Ishikawa (cell line): ENCODE measurements at regions not wholly inside any gene's neighbourhood (a gene's known extent, or its start where the extent isn't known, plus 50 kb on each side); places are given as distances from the start of the nearest gene placed in this dataset.

Source experiments
- CEBPB ChIP-seq: IDR thresholded peaks from 2 replicates; pipeline ENCODE4 v1.6.1; 2012
- EP300 ChIP-seq: IDR thresholded peaks from 2 replicates; pipeline ENCODE4 v1.6.1; 2012; ENCODE audit warnings: borderline replicate concordance
- RAD21 ChIP-seq: IDR thresholded peaks from 2 replicates; pipeline ENCODE4 v1.6.1; 2012; ENCODE audit warnings: low read depth
- TF ChIP-seq, protein P1 (sequence below): IDR thresholded peaks from 2 replicates; pipeline ENCODE4 v1.6.1; 2012; ENCODE audit warnings: low read depth, mild to moderate bottlenecking

DNA sequence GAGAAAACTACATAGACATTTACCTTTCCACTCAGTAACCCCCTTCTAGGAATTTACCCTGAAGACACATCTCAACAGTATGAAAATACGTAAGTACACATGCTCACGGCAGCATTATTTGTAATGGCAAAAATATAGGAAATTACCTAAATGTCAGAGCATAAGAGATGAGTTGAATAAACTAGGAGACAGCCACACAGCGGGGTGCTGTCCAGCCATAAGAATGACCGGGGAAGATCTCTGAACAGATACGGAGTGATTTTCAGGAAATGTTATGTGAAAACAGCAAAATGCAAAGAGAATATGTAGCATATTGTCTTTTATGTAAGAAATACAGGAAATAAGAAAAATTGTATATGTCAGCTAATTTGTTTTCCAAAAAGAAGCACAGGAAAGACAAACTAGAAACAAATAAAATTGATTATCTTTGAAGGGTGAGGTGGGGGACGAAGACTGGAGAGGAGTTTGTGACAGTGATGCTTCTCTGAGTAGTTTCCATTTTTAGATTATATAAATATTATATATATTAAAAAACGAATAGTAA, 195.4 kb downstream of the HAUS1 start:
- TF ChIP-seq RAD21 (no peak), EP300 (no peak), CEBPB (no peak)
- TF ChIP-seq, protein P1, sequence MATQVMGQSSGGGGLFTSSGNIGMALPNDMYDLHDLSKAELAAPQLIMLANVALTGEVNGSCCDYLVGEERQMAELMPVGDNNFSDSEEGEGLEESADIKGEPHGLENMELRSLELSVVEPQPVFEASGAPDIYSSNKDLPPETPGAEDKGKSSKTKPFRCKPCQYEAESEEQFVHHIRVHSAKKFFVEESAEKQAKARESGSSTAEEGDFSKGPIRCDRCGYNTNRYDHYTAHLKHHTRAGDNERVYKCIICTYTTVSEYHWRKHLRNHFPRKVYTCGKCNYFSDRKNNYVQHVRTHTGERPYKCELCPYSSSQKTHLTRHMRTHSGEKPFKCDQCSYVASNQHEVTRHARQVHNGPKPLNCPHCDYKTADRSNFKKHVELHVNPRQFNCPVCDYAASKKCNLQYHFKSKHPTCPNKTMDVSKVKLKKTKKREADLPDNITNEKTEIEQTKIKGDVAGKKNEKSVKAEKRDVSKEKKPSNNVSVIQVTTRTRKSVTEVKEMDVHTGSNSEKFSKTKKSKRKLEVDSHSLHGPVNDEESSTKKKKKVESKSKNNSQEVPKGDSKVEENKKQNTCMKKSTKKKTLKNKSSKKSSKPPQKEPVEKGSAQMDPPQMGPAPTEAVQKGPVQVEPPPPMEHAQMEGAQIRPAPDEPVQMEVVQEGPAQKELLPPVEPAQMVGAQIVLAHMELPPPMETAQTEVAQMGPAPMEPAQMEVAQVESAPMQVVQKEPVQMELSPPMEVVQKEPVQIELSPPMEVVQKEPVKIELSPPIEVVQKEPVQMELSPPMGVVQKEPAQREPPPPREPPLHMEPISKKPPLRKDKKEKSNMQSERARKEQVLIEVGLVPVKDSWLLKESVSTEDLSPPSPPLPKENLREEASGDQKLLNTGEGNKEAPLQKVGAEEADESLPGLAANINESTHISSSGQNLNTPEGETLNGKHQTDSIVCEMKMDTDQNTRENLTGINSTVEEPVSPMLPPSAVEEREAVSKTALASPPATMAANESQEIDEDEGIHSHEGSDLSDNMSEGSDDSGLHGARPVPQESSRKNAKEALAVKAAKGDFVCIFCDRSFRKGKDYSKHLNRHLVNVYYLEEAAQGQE: no peak
